GM18508 (cell line): ENCODE measurements at regions not wholly inside any gene's neighbourhood (a gene's known extent, or its start where the extent isn't known, plus 50 kb on each side); places are given as distances from the start of the nearest gene placed in this dataset.

Source experiments
- ATAC-seq: cut with Tn5 transposase; IDR thresholded peaks from one replicate; pipeline ENCODE4 v1.9.1; 2021; ENCODE audit warnings: moderate number of reproducible peaks; ENCODE audit not compliant: insufficient read depth, unreplicated experiment

GRCh38 chr12:91616416-91616815 lies 433.8 kb upstream of the DCN start:
- ATAC-seq = no peak

DNA sequence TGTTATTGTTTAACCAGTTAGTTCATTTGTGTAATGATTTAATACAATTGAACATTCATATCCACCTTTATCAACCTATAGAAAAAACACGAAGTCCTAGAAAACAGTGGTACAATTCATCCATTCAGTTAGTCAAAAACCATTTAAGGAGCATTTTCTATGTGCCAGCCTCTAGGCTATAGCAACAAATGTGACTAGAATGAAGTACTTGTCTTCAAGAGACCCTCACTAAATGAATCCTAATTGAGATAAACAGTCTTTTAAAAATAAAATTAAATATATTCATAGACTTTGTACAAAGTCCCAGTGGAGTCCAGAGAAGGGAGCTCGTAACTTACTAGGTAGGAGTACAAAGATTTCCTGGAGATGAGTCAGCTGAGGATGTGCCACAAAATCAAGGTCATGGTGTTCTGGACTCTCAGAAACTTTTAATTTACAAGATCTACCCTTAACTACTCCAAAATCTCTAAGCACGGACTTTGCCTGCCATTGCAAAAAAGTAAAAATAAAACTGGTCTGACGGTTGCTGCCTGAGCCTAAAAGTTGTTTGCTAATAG lies 430.7 kb upstream of the DCN start:
- ATAC-seq = no peak

DNA sequence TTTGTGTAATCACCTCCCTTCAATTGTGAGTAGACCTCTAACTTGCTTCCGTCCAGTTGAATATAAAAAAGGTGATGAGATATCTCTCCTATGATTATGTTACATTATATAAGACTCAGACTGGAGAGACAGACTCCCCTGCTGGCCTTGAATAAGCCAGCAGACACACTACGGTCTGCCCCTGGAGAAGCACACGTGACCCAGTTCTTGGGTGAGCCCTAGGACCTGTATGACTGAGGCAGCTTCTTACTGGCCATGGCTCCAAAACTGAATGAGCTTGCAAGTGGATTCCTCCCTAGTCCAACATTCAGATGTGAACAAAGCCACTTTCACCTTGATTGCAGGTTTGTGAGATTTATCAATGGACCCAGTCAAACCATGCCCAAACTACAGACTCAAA lies 427.9 kb upstream of the DCN start:
- ATAC-seq = no peak

- no peak for ATAC-seq
Measured at GRCh38 chr12:91609283-91609682, 426.7 kb upstream of the DCN start.

GRCh38 chr12:91608542-91608941 lies 425.9 kb upstream of the DCN start:
- ATAC-seq = no peak

- no peak for ATAC-seq
Measured at GRCh38 chr12:91606662-91607377, 424.2 kb upstream of the DCN start.

DNA sequence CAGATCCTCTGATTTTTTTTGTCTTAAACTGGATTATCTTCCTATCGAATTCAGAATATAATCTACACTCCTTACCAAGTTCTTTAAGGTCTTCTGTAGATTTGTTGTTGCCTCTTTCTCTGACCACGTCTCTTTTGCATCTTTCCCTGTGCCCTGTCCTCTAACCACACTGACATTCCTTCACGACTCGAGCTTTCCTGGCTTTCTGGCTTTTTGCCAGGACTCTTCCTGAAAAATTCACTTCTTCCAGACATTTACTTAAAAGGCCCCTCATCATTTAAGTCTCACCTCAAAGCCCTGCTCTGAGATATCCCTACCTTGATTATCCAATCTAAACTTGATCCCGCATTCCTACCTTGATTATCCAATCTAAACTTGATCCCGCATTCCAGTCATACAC lies 422.3 kb upstream of the DCN start:
- ATAC-seq = no peak

DNA sequence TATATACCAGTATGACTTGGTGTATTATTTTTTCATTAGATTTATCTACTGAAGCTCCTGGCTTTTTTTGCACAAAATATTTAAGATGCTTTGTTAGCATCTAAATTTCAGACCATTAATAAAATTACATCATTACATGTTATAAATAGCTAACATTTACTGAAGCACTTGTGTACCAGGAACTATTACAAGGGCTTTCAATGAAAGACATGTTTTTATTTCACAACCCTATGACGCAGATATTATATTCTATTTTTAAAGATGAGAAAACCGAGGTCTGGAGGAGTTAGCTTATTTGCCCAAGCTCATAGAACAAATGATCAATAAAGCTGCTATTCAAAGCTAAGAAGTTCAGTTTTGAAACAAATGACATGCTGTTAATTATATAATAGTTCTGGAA lies 420.4 kb upstream of the DCN start:
- no peak for ATAC-seq

DNA sequence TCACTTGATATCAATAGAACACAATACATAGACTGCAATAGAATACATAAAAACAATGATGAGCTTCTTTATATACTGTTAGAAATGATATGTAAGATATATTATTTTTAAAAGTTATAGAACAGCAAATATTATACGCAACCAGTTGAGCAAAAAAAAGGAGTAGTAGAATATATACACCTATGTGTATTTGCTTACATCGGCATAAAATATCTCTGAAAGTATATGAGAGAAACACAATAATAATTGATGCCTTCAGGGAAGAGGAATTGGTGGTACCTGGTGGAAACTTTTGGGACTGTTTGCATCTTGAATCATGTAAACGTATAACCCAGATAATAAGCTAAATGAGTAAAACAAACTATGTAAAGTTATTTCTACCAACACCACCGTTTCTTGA lies 418.4 kb upstream of the DCN start:
- no peak for ATAC-seq

- no peak for ATAC-seq
Measured at GRCh38 chr12:91594715-91595114, 412.1 kb upstream of the DCN start.

- ATAC-seq = no peak
Measured at GRCh38 chr12:91591639-91591987, 409.0 kb upstream of the DCN start.

DNA sequence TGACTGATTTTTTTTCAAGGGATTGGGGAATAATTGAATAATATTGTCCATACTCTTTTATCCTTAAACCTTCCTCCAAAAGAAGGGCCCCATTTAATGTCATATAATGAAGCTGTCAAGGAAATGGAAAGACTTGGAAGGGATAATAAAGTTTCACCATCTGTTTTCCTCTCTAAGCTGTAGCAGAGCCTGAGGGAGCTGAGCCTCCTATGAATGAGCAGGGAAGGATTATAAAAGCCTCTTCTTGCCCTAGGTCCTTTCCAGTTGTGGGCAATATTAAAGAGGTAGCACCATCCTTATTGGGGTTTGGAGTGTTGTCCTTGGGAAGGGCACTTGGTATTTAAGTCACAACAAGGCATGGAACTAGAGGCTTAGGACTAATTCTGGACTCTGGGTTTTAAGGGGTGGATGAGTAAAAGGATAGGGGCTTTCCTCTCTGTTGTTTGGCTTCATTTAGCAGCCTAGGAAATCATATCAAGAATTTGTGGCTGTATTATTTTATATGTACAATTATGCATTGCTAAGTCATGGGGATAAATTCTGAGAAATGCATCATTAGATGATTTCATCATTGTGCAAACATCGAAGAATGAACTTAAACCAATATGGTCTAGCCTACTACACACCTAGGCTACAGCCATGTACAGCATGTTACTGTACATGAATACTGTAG lies 408.5 kb upstream of the DCN start:
- ATAC-seq = no peak

- ATAC-seq = no peak
Measured at GRCh38 chr12:91588874-91589454, 406.3 kb upstream of the DCN start.

GRCh38 chr12:91586015-91586414 lies 403.4 kb upstream of the DCN start:
- ATAC-seq = no peak

- ATAC-seq = no peak
Measured at GRCh38 chr12:91582811-91583210, 400.2 kb upstream of the DCN start.

DNA sequence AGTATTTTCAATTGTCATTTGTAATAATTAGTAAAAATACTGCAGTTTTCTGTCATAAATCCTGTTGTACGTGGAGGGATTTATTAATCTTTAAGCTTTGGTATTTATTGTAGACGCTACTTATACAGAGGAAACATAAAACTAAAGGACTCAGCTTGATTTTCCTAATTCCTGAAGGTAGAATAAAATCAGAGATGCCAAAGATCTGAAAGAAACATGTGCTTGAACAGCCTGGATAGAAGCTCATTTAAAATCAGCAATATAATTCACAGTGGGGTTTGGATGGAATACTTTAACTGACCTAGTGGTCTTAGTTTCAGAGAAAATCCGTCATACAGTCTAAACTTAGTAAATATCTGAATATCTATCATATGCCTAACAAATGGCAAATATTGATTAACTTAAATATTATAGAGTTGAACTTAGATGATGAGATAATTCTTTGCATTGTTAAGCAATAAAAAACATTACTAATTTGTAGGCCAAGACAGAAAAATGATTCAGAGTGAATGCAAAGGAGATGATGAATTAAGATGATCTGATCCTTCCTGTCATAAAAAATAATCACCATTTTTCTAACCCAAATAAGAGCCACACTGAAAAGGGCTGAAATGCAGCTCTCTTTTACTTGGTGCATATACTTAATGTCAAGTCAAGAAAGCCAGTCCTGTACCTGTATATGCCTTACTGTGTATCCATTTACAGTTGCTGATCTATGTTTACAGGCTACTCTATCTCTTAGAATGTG lies 397.1 kb upstream of the DCN start:
- ATAC-seq = no peak

DNA sequence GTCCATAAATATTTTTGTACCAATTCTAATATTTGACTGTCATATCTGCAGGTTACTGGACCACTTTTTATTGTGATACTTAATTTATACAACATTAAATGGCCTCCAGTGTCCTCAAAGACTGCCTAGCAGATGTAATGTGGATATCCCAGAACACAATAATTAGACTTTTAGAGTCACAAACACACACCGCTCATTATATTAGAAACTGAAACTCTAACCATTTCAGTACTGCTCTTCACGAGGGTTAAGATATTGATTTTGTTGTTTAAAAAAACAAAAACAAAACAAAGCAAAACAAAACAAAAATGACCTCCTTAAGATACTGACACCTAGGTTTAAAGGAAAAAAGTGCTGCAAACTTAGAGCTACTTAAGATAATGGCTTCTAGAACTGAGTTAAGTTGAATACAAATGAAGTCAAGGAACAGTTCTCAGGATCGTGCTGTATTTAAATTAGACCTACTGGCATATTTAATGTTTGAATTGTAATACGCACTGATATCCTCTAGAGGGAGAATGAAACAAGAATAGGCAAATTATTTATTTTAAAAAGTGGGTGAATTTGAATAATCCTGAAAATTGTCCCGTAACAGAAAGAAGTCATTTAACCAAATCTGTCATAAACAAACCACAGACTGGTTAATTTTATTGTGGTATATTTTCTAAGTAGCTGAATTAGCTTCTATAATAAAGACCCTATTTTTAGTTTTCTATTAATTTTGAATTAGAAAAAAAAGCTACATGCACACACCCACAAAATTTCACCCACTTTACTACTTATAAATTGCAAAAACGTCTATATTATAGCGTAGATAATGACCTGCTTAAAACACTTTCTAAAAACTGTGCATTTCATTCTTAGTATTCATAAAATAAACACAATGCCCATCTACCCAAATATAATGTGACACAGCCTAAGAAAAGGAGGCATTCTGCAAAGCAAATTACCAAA lies 395.2 kb upstream of the DCN start:
- ATAC-seq = no peak

DNA sequence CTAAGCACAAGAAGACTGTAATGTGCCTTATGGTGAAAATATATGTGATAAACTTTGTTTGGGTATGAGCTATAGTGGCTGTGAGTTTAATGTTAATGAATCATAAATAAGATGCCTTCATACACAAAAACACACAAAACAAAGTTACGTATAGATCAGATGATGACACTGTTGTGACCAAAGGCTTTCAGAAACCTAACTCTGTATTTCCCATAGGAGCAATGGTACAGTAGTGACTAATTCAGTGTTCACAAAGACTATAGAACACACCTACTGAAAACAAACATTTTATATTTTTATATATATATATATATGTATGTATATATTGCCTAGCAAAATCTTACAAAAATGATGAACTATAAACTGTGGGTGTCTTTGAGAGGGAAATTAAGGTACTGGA lies 393.8 kb upstream of the DCN start:
- no peak for ATAC-seq

GRCh38 chr12:91575630-91576029 lies 393.0 kb upstream of the DCN start:
- ATAC-seq = no peak

DNA sequence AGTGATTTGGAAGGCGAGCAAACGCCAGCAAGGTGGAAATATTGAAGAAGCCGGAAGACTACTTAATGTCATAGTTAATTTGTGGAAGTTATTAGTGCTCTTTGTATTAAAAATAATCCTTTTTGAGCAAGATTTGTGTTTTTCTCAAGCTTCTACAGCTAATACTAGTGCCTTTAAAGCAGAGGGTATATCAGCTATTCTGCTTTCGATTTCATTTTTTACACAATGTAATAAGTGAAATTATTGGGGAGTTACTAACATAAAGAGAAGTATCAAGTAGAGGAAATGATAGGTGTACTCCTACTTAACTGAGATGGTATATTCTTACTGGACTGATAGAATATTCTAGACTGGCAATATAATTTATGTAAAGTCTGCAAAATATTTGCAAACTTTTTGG lies 392.4 kb upstream of the DCN start:
- no peak for ATAC-seq
